ENCODE measurements at regions not wholly inside any gene's neighbourhood (a gene's known extent, or its start where the extent isn't known, plus 50 kb on each side); places are given as distances from the start of the nearest gene placed in this dataset.

GRCh38 chr4:171759274-171759673 is 53.9 kb upstream of the GALNTL6 start:
- Histone ChIP-seq H3K27ac (no peak overlapping the region), H3K27me3 (no peaks in the 10 kb centered on the region), H3K9me3 (peaks cover 0 to 10% (median 8%) of the 10 kb centered on the region in 4 donors), H3K4me3 (no peak overlapping the region), H3K36me3 (no peaks in the 10 kb centered on the region), H3K4me1 (no peaks in the 10 kb centered on the region)
- TF ChIP-seq, protein P1, sequence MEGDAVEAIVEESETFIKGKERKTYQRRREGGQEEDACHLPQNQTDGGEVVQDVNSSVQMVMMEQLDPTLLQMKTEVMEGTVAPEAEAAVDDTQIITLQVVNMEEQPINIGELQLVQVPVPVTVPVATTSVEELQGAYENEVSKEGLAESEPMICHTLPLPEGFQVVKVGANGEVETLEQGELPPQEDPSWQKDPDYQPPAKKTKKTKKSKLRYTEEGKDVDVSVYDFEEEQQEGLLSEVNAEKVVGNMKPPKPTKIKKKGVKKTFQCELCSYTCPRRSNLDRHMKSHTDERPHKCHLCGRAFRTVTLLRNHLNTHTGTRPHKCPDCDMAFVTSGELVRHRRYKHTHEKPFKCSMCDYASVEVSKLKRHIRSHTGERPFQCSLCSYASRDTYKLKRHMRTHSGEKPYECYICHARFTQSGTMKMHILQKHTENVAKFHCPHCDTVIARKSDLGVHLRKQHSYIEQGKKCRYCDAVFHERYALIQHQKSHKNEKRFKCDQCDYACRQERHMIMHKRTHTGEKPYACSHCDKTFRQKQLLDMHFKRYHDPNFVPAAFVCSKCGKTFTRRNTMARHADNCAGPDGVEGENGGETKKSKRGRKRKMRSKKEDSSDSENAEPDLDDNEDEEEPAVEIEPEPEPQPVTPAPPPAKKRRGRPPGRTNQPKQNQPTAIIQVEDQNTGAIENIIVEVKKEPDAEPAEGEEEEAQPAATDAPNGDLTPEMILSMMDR (IDR thresholded peaks at IDR 0.05): no peak
- no peak for TF ChIP-seq POLR2AphosphoS5 (IDR thresholded peaks at IDR 0.05)
- WGBS, 5 donors: 68 to 85% (median 75%) methylated on average over 5 of the region's 5 CpGs
- intact Hi-C loops (cut with DNase I; ENCODE audit: low total_unique reads): no loop called here
- DNase-seq: no peak

DNA sequence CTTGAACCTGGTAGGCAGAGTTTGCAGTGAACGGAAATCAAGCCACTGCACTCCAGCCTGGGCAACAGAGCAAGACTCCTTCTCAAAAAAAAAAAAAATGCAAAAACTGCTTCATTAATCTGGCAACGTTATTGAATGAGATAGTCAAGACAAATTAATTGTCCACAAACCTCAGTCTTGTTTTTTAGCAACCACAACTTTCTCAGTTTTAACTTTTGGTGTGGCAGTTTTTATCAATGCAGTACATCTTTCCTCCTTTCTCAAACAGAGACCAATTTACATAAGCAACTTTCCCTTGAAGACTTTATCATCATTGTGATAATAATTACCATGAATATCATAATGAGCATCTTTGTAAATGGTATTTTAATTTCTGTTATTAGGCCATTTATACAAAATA is 61.7 kb upstream of the GALNTL6 start:
- no peak for DNase-seq
- H3K4me1 ChIP-seq: no peaks in the 10 kb centered on the region
- WGBS, 5 donors: 66 to 75% (median 71%) methylated on average over 2 of the region's 2 CpGs
- no peak overlapping the region for H3K27ac ChIP-seq
- H3K9me3 ChIP-seq: no peaks in the 10 kb centered on the region
- H3K27me3 ChIP-seq: no peaks in the 10 kb centered on the region
- H3K4me3 ChIP-seq: no peak overlapping the region
- intact Hi-C loops (cut with DNase I; ENCODE audit: low total_unique reads): no loop called here
- H3K36me3 ChIP-seq: no peaks in the 10 kb centered on the region
- TF ChIP-seq, protein P1 (IDR thresholded peaks at IDR 0.05): no peak
- TF ChIP-seq EP300 (IDR thresholded peaks at IDR 0.05) (no peak), POLR2A (IDR thresholded peaks at IDR 0.05) (no peak), POLR2AphosphoS5 (IDR thresholded peaks at IDR 0.05) (no peak)

GRCh38 chr4:171746418-171746817 is 66.8 kb upstream of the GALNTL6 start:
- Histone ChIP-seq H3K27me3 (no peaks in the 10 kb centered on the region), H3K4me1 (no peaks in the 10 kb centered on the region), H3K36me3 (no peaks in the 10 kb centered on the region), H3K4me3 (no peak overlapping the region), H3K9me3 (no peaks in the 10 kb centered on the region), H3K27ac (no peak overlapping the region)
- DNase-seq: no peak
- intact Hi-C loops (cut with DNase I; ENCODE audit: low total_unique reads): no loop called here
- no peak for TF ChIP-seq POLR2AphosphoS5 (IDR thresholded peaks at IDR 0.05)
- no peak for TF ChIP-seq EP300 (IDR thresholded peaks at IDR 0.05)
- TF ChIP-seq POLR2A (IDR thresholded peaks at IDR 0.05): no peak
- TF ChIP-seq, protein P1 (IDR thresholded peaks at IDR 0.05): no peak

GRCh38 chr4:171742436-171742835 is 70.8 kb upstream of the GALNTL6 start:
- H3K36me3 ChIP-seq: no peaks in the 10 kb centered on the region
- intact Hi-C loops (cut with DNase I; ENCODE audit: low total_unique reads): no loop called here

More at GRCh38 chr4:171742436-171742835, 70.8 kb upstream of the GALNTL6 start:
- Histone ChIP-seq H3K27me3 (no peaks in the 10 kb centered on the region), H3K4me3 (no peak overlapping the region), H3K4me1 (no peaks in the 10 kb centered on the region), H3K27ac (no peak overlapping the region), H3K9me3 (peaks cover 0 to 5% (median 0%) of the 10 kb centered on the region in 4 donors)
- TF ChIP-seq POLR2A (IDR thresholded peaks at IDR 0.05): no peak
- no peak for TF ChIP-seq POLR2AphosphoS5 (IDR thresholded peaks at IDR 0.05)
- no peak for TF ChIP-seq EP300 (IDR thresholded peaks at IDR 0.05)
- TF ChIP-seq, protein P1 (IDR thresholded peaks at IDR 0.05): no peak
- DNase-seq: no peak
- WGBS, 5 donors: 63 to 76% (median 74%) methylated on average over 5 of the region's 5 CpGs
